Prostate gland (tissue), 2 donors: ENCODE measurements at regions not wholly inside any gene's neighbourhood (a gene's known extent, or its start where the extent isn't known, plus 50 kb on each side); places are given as distances from the start of the nearest gene placed in this dataset.

Experiments
- DNase-seq: peaks from one replicate; pipeline ENCODE4 v3.0.0-alpha.2; 2019; ENCODE audit warnings: low spot score
- H3K27ac ChIP-seq, 2 donors: fragments of 200-600 bp; sonication (generic); 2 replicates each; pipeline ENCODE4 v1.5.1; 2017 to 2019
- H3K27me3 ChIP-seq: fragments of 200-600 bp; sonication (generic); replicated peaks from 2 replicates; pipeline ENCODE4 v1.5.1; 2019; ENCODE audit not compliant: insufficient read depth
- H3K36me3 ChIP-seq, 2 donors: fragments of 200-600 bp; sonication (generic); 1 replicate in 1 of 2; 2 replicates in 1 of 2; pipeline versions ENCODE4 v1.5.1 to v1.8.1; 2017 to 2019
- H3K4me1 ChIP-seq: fragments of 200-600 bp; sonication (generic); replicated peaks from 2 replicates; pipeline ENCODE4 v1.5.1; 2019
- H3K4me3 ChIP-seq, 2 donors: fragments of 200-600 bp; sonication (generic); 2 replicates each; pipeline ENCODE4 v1.5.1; 2017 to 2019
- H3K9me3 ChIP-seq: fragments of 200-600 bp; sonication (generic); 2 replicates; pipeline ENCODE4 v1.5.1; 2017
- CTCF ChIP-seq, 4 experiments: fragments of 200-600 bp in 2 of 4; fragments of 450-650 bp in 2 of 4; sonication (generic) in 2 of 4; IDR thresholded peaks; 1 replicate in 3 of 4; 2 replicates in 1 of 4; pipeline ENCODE4 v1.5.1; 2016 to 2019; ENCODE audit warnings: antibody characterized with exemption in 4 of 4, mild to moderate bottlenecking in 2 of 4, moderate library complexity in 2 of 4
- POLR2A ChIP-seq: fragments of 450-650 bp; IDR thresholded peaks from one replicate; pipeline ENCODE4 v1.6.1; 2016; ENCODE audit warnings: antibody characterized with exemption, mild to moderate bottlenecking
- POLR2AphosphoS5 ChIP-seq: sonication (generic); formaldehyde crosslinking; IDR thresholded peaks from one replicate; pipeline ENCODE4 v1.6.1; 2017; ENCODE audit warnings: antibody characterized with exemption
- WGBS: methylation state at CpG from one replicate; pipeline ENCODE4 v1.1.5; 2018; 5-methylcytosine and 5-hydroxymethylcytosine counted together
- intact Hi-C: fragments of 100-400 bp; cut with DNase I; formaldehyde crosslinking; loops from one replicate; pipeline ENCODE4 v1.14.2; 2022

- intact Hi-C loops: no loop called here
- H3K36me3 ChIP-seq: no peaks in the 10 kb centered on the region
- WGBS: 36% methylated on average over 6 of the region's 6 CpGs
- TF ChIP-seq POLR2A (no peak), POLR2AphosphoS5 (no peak), CTCF (IDR thresholded peaks at IDR 0.05) (no peak)
- no peaks in the 10 kb centered on the region for H3K9me3 ChIP-seq
- H3K4me3 ChIP-seq: no peak overlapping the region
- no peak for DNase-seq
- no peaks in the 10 kb centered on the region for H3K27me3 ChIP-seq
- no peak overlapping the region for H3K27ac ChIP-seq
- no peaks in the 10 kb centered on the region for H3K4me1 ChIP-seq
Observed at GRCh38 chr9:86754581-86755560, 192.4 kb downstream of the GAS1 start.

GRCh38 chr9:86753836-86754235, 193.5 kb downstream of the GAS1 start:
- Histone ChIP-seq H3K4me3 (no peak overlapping the region), H3K4me1 (no peaks in the 10 kb centered on the region), H3K27me3 (no peaks in the 10 kb centered on the region), H3K36me3 (no peaks in the 10 kb centered on the region), H3K9me3 (no peaks in the 10 kb centered on the region), H3K27ac (no peak overlapping the region)
- WGBS: 91% methylated on average over 3 of the region's 3 CpGs
- TF ChIP-seq CTCF (IDR thresholded peaks at IDR 0.05) (no peak), POLR2A (no peak), POLR2AphosphoS5 (no peak)
- DNase-seq: no peak
- intact Hi-C loops: no loop called here

- no peaks in the 10 kb centered on the region for H3K4me1 ChIP-seq
- H3K27ac ChIP-seq: no peak overlapping the region
- no peaks in the 10 kb centered on the region for H3K36me3 ChIP-seq
- no peaks in the 10 kb centered on the region for H3K27me3 ChIP-seq
- no peaks in the 10 kb centered on the region for H3K9me3 ChIP-seq
- intact Hi-C loops: no loop called here
- 86% methylated on average over 2 of the region's 2 CpGs for WGBS
- TF ChIP-seq POLR2A: no peak
- no peak overlapping the region for H3K4me3 ChIP-seq
- DNase-seq: no peak
Observed at GRCh38 chr9:86752733-86753132, 194.6 kb downstream of the GAS1 start.

GRCh38 chr9:86751956-86752355, 195.3 kb downstream of the GAS1 start:
- no peaks in the 10 kb centered on the region for H3K9me3 ChIP-seq
- H3K36me3 ChIP-seq: no peaks in the 10 kb centered on the region
- no peak for DNase-seq
- no peaks in the 10 kb centered on the region for H3K4me1 ChIP-seq
- TF ChIP-seq CTCF (IDR thresholded peaks at IDR 0.05): no peak
- no peak for TF ChIP-seq POLR2A
- TF ChIP-seq POLR2AphosphoS5: no peak
- WGBS: 89% methylated on average over 5 of the region's 5 CpGs
- H3K4me3 ChIP-seq: no peak overlapping the region
- H3K27me3 ChIP-seq: no peaks in the 10 kb centered on the region
- H3K27ac ChIP-seq: no peak overlapping the region
- intact Hi-C loops: no loop called here

GRCh38 chr9:86751207-86751606, 196.1 kb downstream of the GAS1 start:
- Histone ChIP-seq H3K36me3 (no peaks in the 10 kb centered on the region), H3K4me1 (no peaks in the 10 kb centered on the region), H3K4me3 (no peak overlapping the region), H3K27ac (no peak overlapping the region), H3K27me3 (no peaks in the 10 kb centered on the region), H3K9me3 (no peaks in the 10 kb centered on the region)
- no peak for DNase-seq
- intact Hi-C loops: no loop called here
- TF ChIP-seq POLR2A (no peak), POLR2AphosphoS5 (no peak), CTCF (IDR thresholded peaks at IDR 0.05) (no peak)
- 80% methylated on average over 4 of the region's 4 CpGs for WGBS
